Osteoblast (primary cell): ENCODE measurements at regions not wholly inside any gene's neighbourhood (a gene's known extent, or its start where the extent isn't known, plus 50 kb on each side); places are given as distances from the start of the nearest gene placed in this dataset.

Experiments
- DNase-seq: peaks from one replicate; pipeline ENCODE4 v3.0.0; 2011; ENCODE audit warnings: low spot score, mixed read lengths; ENCODE audit not compliant: insufficient read length; ENCODE audit errors: missing footprints
- H2AFZ ChIP-seq: 2 replicates; pipeline ENCODE4 v1.6.0; 2011; ENCODE audit warnings: mild to moderate bottlenecking, low read length
- H3K27ac ChIP-seq: 2 replicates; pipeline ENCODE4 v1.5.1; 2011; ENCODE audit warnings: mild to moderate bottlenecking, low read depth, low read length, moderate library complexity
- H3K27me3 ChIP-seq: 2 replicates; pipeline ENCODE4 v1.6.0; 2012; ENCODE audit warnings: mild to moderate bottlenecking, control low read depth, inconsistent platforms, low read length, moderate library complexity; ENCODE audit not compliant: insufficient read depth
- H3K36me3 ChIP-seq: 2 replicates; pipeline ENCODE4 v1.5.1; 2011; ENCODE audit warnings: mild to moderate bottlenecking, low read length, control low read depth, moderate library complexity; ENCODE audit not compliant: insufficient read depth
- H3K4me1 ChIP-seq: 2 replicates; pipeline ENCODE4 v1.5.1; 2011; ENCODE audit warnings: mild to moderate bottlenecking, low read length, control low read depth, moderate library complexity; ENCODE audit not compliant: insufficient read depth
- H3K4me2 ChIP-seq: 2 replicates; pipeline ENCODE4 v1.6.0; 2011; ENCODE audit warnings: mild to moderate bottlenecking, low read length; ENCODE audit not compliant: insufficient read depth
- H3K4me3 ChIP-seq: fragments of 200-600 bp; sonication (generic); 3 replicates; pipeline ENCODE4 v1.5.1; 2012; ENCODE audit warnings: mild to moderate bottlenecking, low read length, inconsistent platforms; ENCODE audit not compliant: insufficient read depth
- H3K79me2 ChIP-seq: 2 replicates; pipeline ENCODE4 v1.6.0; 2012; ENCODE audit warnings: mild to moderate bottlenecking, low read length, control low read depth, inconsistent platforms; ENCODE audit not compliant: insufficient read depth
- H3K9me3 ChIP-seq: 2 replicates; pipeline ENCODE4 v1.5.1; 2011; ENCODE audit warnings: low read depth, low read length, control low read depth
- H4K20me1 ChIP-seq: 2 replicates; pipeline ENCODE4 v1.6.0; 2012; ENCODE audit warnings: mild to moderate bottlenecking, low read length, control low read depth; ENCODE audit not compliant: insufficient read depth
- CTCF ChIP-seq: IDR thresholded peaks from 2 replicates; pipeline ENCODE4 v1.5.1; 2011; ENCODE audit warnings: mild to moderate bottlenecking, low read depth, low read length, moderate library complexity; ENCODE audit errors: extremely low read depth

- H2AFZ ChIP-seq: no peak overlapping the region
- no peak for DNase-seq
- no peak overlapping the region for H3K4me2 ChIP-seq
- no peaks in the 10 kb centered on the region for H4K20me1 ChIP-seq
- no peaks in the 10 kb centered on the region for H3K36me3 ChIP-seq
- H3K4me1 ChIP-seq: no peaks in the 10 kb centered on the region
- no peak overlapping the region for H3K27ac ChIP-seq
- H3K79me2 ChIP-seq: no peaks in the 10 kb centered on the region
- H3K9me3 ChIP-seq: no peaks in the 10 kb centered on the region
- peaks cover 7% of the 10 kb centered on the region for H3K27me3 ChIP-seq
- no peak for TF ChIP-seq CTCF
- no peak overlapping the region for H3K4me3 ChIP-seq
These were observed 203.6 kb downstream of the TRIM29 start for GRCh38 chr11:119934267-119934666.

GRCh38 chr11:119933584-119933983, 204.3 kb downstream of the TRIM29 start:
- H3K36me3 ChIP-seq: no peaks in the 10 kb centered on the region
- no peak overlapping the region for H2AFZ ChIP-seq
- no peak overlapping the region for H3K4me3 ChIP-seq
- H3K9me3 ChIP-seq: no peaks in the 10 kb centered on the region
- H3K79me2 ChIP-seq: no peaks in the 10 kb centered on the region
- no peaks in the 10 kb centered on the region for H3K4me1 ChIP-seq
- no peak for DNase-seq
- peaks cover 7% of the 10 kb centered on the region for H3K27me3 ChIP-seq
- H4K20me1 ChIP-seq: no peaks in the 10 kb centered on the region
- H3K27ac ChIP-seq: no peak overlapping the region
- TF ChIP-seq CTCF: no peak
- H3K4me2 ChIP-seq: no peak overlapping the region

- Histone ChIP-seq H2AFZ (no peak overlapping the region), H3K4me1 (no peaks in the 10 kb centered on the region), H4K20me1 (no peaks in the 10 kb centered on the region), H3K79me2 (no peaks in the 10 kb centered on the region), H3K27me3 (peaks cover 7% of the 10 kb centered on the region), H3K9me3 (no peaks in the 10 kb centered on the region), H3K36me3 (no peaks in the 10 kb centered on the region), H3K27ac (no peak overlapping the region), H3K4me2 (no peak overlapping the region), H3K4me3 (no peak overlapping the region)
- no peak for TF ChIP-seq CTCF
- DNase-seq: no peak
These were observed 204.0 kb upstream of the NECTIN1 start for GRCh38 chr11:119932828-119933562.

GRCh38 chr11:119928047-119928446, 199.0 kb upstream of the NECTIN1 start:
- no peaks in the 10 kb centered on the region for H3K4me1 ChIP-seq
- no peak for DNase-seq
- no peaks in the 10 kb centered on the region for H3K9me3 ChIP-seq
- peaks cover 9% of the 10 kb centered on the region for H3K27me3 ChIP-seq
- TF ChIP-seq CTCF: no peak
- no peaks in the 10 kb centered on the region for H3K36me3 ChIP-seq
- H3K79me2 ChIP-seq: no peaks in the 10 kb centered on the region
- H3K27ac ChIP-seq: no peak overlapping the region
- no peak overlapping the region for H2AFZ ChIP-seq
- no peak overlapping the region for H3K4me3 ChIP-seq
- H3K4me2 ChIP-seq: no peak overlapping the region
- no peaks in the 10 kb centered on the region for H4K20me1 ChIP-seq
